HCT116 (cell line): ENCODE measurements at regions not wholly inside any gene's neighbourhood (a gene's known extent, or its start where the extent isn't known, plus 50 kb on each side); places are given as distances from the start of the nearest gene placed in this dataset.

Source experiments
- ATAC-seq: fragments of 200-7000 bp; cut with Tn5 transposase; 2 replicates; pipeline ENCODE4 v1.9.1; 2020; ENCODE audit warnings: mild to moderate bottlenecking, moderate library complexity
- BruUV-seq: library from RNA; stranded (reverse); fragments of 400-500 nt; replicated peaks from 2 replicates; lab custom pipeline; 2021; lab: Mats Ljungman, UMichigan
- CTCF ChIA-PET: fragments of 300-600 bp; sonication (Branson Sonifier 250); formaldehyde crosslinking; loops from one replicate; lab custom pipeline; 2021; ENCODE audit warnings: antibody characterized with exemption; lab: Charles Lee
- POLR2A ChIA-PET: fragments of 300-600, 350-600 bp; sonication (Branson Sonifier 250); formaldehyde crosslinking; loops from one replicate; lab custom pipeline; 2021; ENCODE audit warnings: antibody characterized with exemption; lab: Charles Lee
- RAD21 ChIA-PET, 2 experiments: fragments of 300-600 bp; sonication (Branson Sonifier 250); formaldehyde crosslinking; loops; one replicate each; lab custom pipeline; 2023; ENCODE audit warnings: low total read pairs in 2 of 2; ENCODE audit not compliant: uncharacterized antibody in 2 of 2, unreplicated experiment in 2 of 2, low non-redundant PET in 1 of 2; lab: Charles Lee
- DNase-seq: peaks from one replicate; pipeline ENCODE4 v3.0.0-alpha.2; 2010; ENCODE audit warnings: low read depth, low spot score
- H2AFZ ChIP-seq: fragments of 200-600 bp; shearing (Covaris generic), sonication (generic); 2 replicates; pipeline ENCODE4 v1.6.1; 2017; ENCODE audit warnings: low read depth, mixed run types, mixed read lengths, antibody characterized with exemption, low read length; ENCODE audit not compliant: poor library complexity, severe bottlenecking
- H3K27ac ChIP-seq: 2 replicates; pipeline ENCODE4 v1.5.1; 2012; ENCODE audit warnings: low read depth, low read length
- H3K27me3 ChIP-seq: fragments of 200-600 bp; sonication (generic); 2 replicates; pipeline ENCODE4 v1.6.1; 2016; ENCODE audit warnings: mixed run types, low read length, mixed read lengths; ENCODE audit not compliant: insufficient read depth
- H3K36me3 ChIP-seq, 2 experiments: fragments of 200-500 bp in 1 of 2; fragments of 200-600 bp in 1 of 2; sonication (Bioruptor generic) in 1 of 2; sonication (generic) in 1 of 2; 2 replicates each; pipeline versions ENCODE4 v1.5.1 to v1.6.1; 2014 to 2016; ENCODE audit warnings: low read length in 2 of 2, inconsistent platforms in 1 of 2, mixed read lengths in 1 of 2, mixed run types in 1 of 2; ENCODE audit not compliant: insufficient read depth in 2 of 2, control insufficient read depth in 1 of 2
- H3K4me1 ChIP-seq, 2 experiments: fragments of 200-600 bp in 1 of 2; sonication (generic) in 1 of 2; 2 replicates each; pipeline versions ENCODE4 v1.5.1 to v1.6.1; 2012 to 2017; ENCODE audit warnings: low read length in 2 of 2, inconsistent platforms in 1 of 2, mild to moderate bottlenecking in 1 of 2, mixed read lengths in 1 of 2, mixed run types in 1 of 2, moderate library complexity in 1 of 2; ENCODE audit not compliant: insufficient read depth in 2 of 2, control insufficient read depth in 1 of 2
- H3K4me2 ChIP-seq: fragments of 200-600 bp; sonication (generic); 2 replicates; pipeline ENCODE4 v1.6.1; 2017; ENCODE audit warnings: mixed run types, low read length, mixed read lengths
- H3K4me3 ChIP-seq, 2 experiments: fragments of 200-600 bp in 1 of 2; sonication (generic) in 1 of 2; replicated peaks in 1 of 2; 2 replicates each; pipeline ENCODE4 v1.5.1; 2011 to 2016; ENCODE audit warnings: low read length in 2 of 2, control low read depth in 1 of 2, low read depth in 1 of 2, mild to moderate bottlenecking in 1 of 2, mixed read lengths in 1 of 2, mixed run types in 1 of 2
- H3K79me2 ChIP-seq: fragments of 200-600 bp; sonication (generic); 2 replicates; pipeline ENCODE4 v1.6.1; 2017; ENCODE audit warnings: mild to moderate bottlenecking, mixed run types, low read length, moderate library complexity, mixed read lengths; ENCODE audit not compliant: insufficient read depth
- H3K9ac ChIP-seq: fragments of 200-600 bp; sonication (generic); 2 replicates; pipeline ENCODE4 v1.6.1; 2016; ENCODE audit warnings: low read length, mixed read lengths
- H3K9me2 ChIP-seq: fragments of 200-600 bp; sonication (generic), shearing (Covaris generic); 2 replicates; pipeline ENCODE4 v1.6.1; 2017; ENCODE audit warnings: mixed run types, mild to moderate bottlenecking, moderate library complexity; ENCODE audit not compliant: insufficient read depth
- H3K9me3 ChIP-seq, 2 experiments: fragments of 200-500 bp in 1 of 2; fragments of 200-600 bp in 1 of 2; sonication (Bioruptor generic) in 1 of 2; sonication (generic) in 1 of 2; 2 replicates each; pipeline ENCODE4 v1.6.1; 2014 to 2017; ENCODE audit warnings: low read length in 2 of 2, mixed read lengths in 2 of 2, inconsistent platforms in 1 of 2, low read depth in 1 of 2, mild to moderate bottlenecking in 1 of 2, mixed run types in 1 of 2, moderate library complexity in 1 of 2; ENCODE audit not compliant: control insufficient read depth in 1 of 2, insufficient read depth in 1 of 2
- H4K20me1 ChIP-seq: fragments of 200-600 bp; sonication (generic), shearing (Covaris generic); 2 replicates; pipeline ENCODE4 v1.6.1; 2017; ENCODE audit warnings: mixed run types, mild to moderate bottlenecking, moderate library complexity; ENCODE audit not compliant: insufficient read depth
- CBX3 ChIP-seq: IDR thresholded peaks from 2 replicates; pipeline ENCODE4 v1.6.1; 2012; ENCODE audit warnings: low read depth
- EGR1 ChIP-seq: IDR thresholded peaks from 2 replicates; pipeline ENCODE4 v1.6.1; 2012; ENCODE audit warnings: low read depth
- ELF1 ChIP-seq: IDR thresholded peaks from 2 replicates; pipeline ENCODE4 v1.6.1; 2012; ENCODE audit warnings: low read depth, borderline replicate concordance
- EZH2 ChIP-seq: fragments of 200-600 bp; sonication (generic); IDR thresholded peaks from 2 replicates; pipeline ENCODE4 v1.6.1; 2017; ENCODE audit warnings: antibody characterized with exemption, mixed run types
- FOSL1 ChIP-seq: IDR thresholded peaks from 2 replicates; pipeline ENCODE4 v1.6.1; 2012; ENCODE audit warnings: low read depth
- JUND ChIP-seq: IDR thresholded peaks from 2 replicates; pipeline ENCODE4 v1.6.1; 2012
- POLR2A ChIP-seq: IDR thresholded peaks from 2 replicates; pipeline ENCODE4 v1.7.0; 2011; ENCODE audit warnings: borderline replicate concordance; ENCODE audit not compliant: insufficient read depth, insufficient read length; ENCODE audit errors: extremely low read depth
- POLR2AphosphoS5 ChIP-seq: IDR thresholded peaks from 2 replicates; pipeline ENCODE4 v1.6.1; 2011; ENCODE audit warnings: mild to moderate bottlenecking, low read depth, low read length, moderate library complexity
- RAD21 ChIP-seq: IDR thresholded peaks from 2 replicates; pipeline ENCODE4 v1.6.1; 2012; ENCODE audit warnings: low read depth, mild to moderate bottlenecking
- SIN3A ChIP-seq: IDR thresholded peaks from 2 replicates; pipeline ENCODE4 v1.6.1; 2012; ENCODE audit warnings: low read depth
- YY1 ChIP-seq: IDR thresholded peaks from 2 replicates; pipeline ENCODE4 v1.6.1; 2011; ENCODE audit warnings: low read length, low read depth, moderate library complexity, mild to moderate bottlenecking; ENCODE audit not compliant: insufficient replicate concordance; ENCODE audit errors: extremely low read depth
- ZBTB33 ChIP-seq: IDR thresholded peaks from 2 replicates; pipeline ENCODE4 v1.6.1; 2011; ENCODE audit warnings: mild to moderate bottlenecking, low read length, moderate library complexity; ENCODE audit not compliant: insufficient replicate concordance; ENCODE audit errors: extremely low read depth
- ZFX ChIP-seq: fragments of 450-650 bp; IDR thresholded peaks from 2 replicates; pipeline ENCODE4 v1.6.1; 2017
- intact Hi-C: fragments of 100-400 bp; cut with micrococcal nuclease; formaldehyde crosslinking; loops from 2 replicates; pipeline ENCODE4 v1.10.0; 2022

- Histone ChIP-seq H3K9me2 (no peaks in the 10 kb centered on the region), H3K4me3 (no peak overlapping the region), H2AFZ (no peak overlapping the region), H3K9ac (no peak overlapping the region), H3K4me1 (no peaks in the 10 kb centered on the region), H3K4me2 (no peak overlapping the region)
- no TSS peak for BruUV-seq
- ChIA-PET RAD21 (no interaction called here), CTCF (no interaction called here), POLR2A (no interaction called here)
- DNase-seq (no peak), ATAC-seq (no peak)
- intact Hi-C loops: no loop called here
- TF ChIP-seq JUND (no peak), ZFX (no peak), RAD21 (no peak), EZH2 (no peak), EGR1 (no peak), CBX3 (no peak), ZBTB33 (no peak), ELF1 (no peak), POLR2AphosphoS5 (no peak), YY1 (no peak), FOSL1 (no peak), SIN3A (no peak), POLR2A (no peak)
- TF ChIP-seq, all 23 proteins: peak for 0
- Histone ChIP-seq H3K9me3 (no peaks in the 10 kb centered on the region), H3K79me2 (no peaks in the 10 kb centered on the region), H3K27ac (no peak overlapping the region), H4K20me1 (no peaks in the 10 kb centered on the region), H3K36me3 (no peaks in the 10 kb centered on the region), H3K27me3 (no peaks in the 10 kb centered on the region)
These were observed 111.9 kb upstream of the HTR1E start for GRCh38 chr6:86825436-86825835.
